Suprapubic skin (tissue), 4 donors: ENCODE measurements at regions not wholly inside any gene's neighbourhood (a gene's known extent, or its start where the extent isn't known, plus 50 kb on each side); places are given as distances from the start of the nearest gene placed in this dataset.

Source experiments
- DNase-seq, 2 donors: peaks; one replicate each; pipeline ENCODE4 v3.0.0-alpha.2; 2019; ENCODE audit warnings: low spot score in 2 of 2
- H3K27ac ChIP-seq: fragments of 200-600 bp; sonication (generic); one replicate; pipeline ENCODE4 v1.5.1; 2019
- H3K27me3 ChIP-seq: fragments of 200-600 bp; sonication (generic); one replicate; pipeline ENCODE4 v1.5.1; 2019
- H3K36me3 ChIP-seq: fragments of 200-600 bp; sonication (generic); one replicate; pipeline ENCODE4 v1.5.1; 2019
- H3K4me1 ChIP-seq: fragments of 200-600 bp; sonication (generic); one replicate; pipeline ENCODE4 v1.5.1; 2019
- H3K4me3 ChIP-seq: fragments of 200-600 bp; sonication (generic); one replicate; pipeline ENCODE4 v1.5.1; 2019; ENCODE audit warnings: mild to moderate bottlenecking
- H3K9me3 ChIP-seq: fragments of 200-600 bp; sonication (generic); one replicate; pipeline ENCODE4 v1.5.1; 2019
- EP300 ChIP-seq: sonication (generic); formaldehyde crosslinking; IDR thresholded peaks from one replicate; pipeline ENCODE4 v1.6.1; 2017; ENCODE audit warnings: antibody characterized with exemption
- POLR2A ChIP-seq, 2 donors: fragments of 450-650 bp; IDR thresholded peaks; one replicate each; pipeline ENCODE4 v1.6.1; 2017; ENCODE audit warnings: antibody characterized with exemption in 2 of 2, mild to moderate bottlenecking in 2 of 2, moderate library complexity in 2 of 2
- POLR2AphosphoS5 ChIP-seq, 3 donors: sonication (generic); formaldehyde crosslinking; IDR thresholded peaks; one replicate each; pipeline ENCODE4 v1.6.1; 2017; ENCODE audit warnings: antibody characterized with exemption in 3 of 3
- WGBS: methylation state at CpG from one replicate; pipeline ENCODE4 v1.1.5; 2018; 5-methylcytosine and 5-hydroxymethylcytosine counted together
- TF ChIP-seq, protein P1 (sequence below), 2 donors: fragments of 200-600 bp in 1 of 2; fragments of 450-650 bp in 1 of 2; sonication (generic) in 1 of 2; IDR thresholded peaks; one replicate each; pipeline ENCODE4 v1.5.1; 2016 to 2019; ENCODE audit warnings: antibody characterized with exemption in 2 of 2, mild to moderate bottlenecking in 1 of 2, moderate library complexity in 1 of 2

DNA sequence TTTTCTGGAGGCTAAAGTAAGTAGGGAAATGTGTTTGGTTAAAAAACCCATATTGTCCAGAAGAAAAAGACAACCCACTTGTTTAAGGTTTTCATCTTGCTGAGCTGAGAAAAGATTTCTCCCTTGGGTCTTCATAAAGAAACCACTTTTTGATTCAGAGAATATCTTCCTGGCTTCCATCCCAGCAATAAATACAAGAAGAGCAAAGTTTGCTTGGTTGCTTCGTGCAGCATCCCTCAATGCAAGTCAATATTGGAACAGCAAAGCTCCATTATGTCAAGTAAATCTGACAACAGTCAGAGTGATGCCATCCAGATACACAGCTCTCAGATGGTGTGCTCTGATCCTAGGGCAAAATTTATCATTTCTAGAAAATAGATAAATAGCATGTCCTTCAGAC is 118.9 kb upstream of the PIRT start:
- H3K36me3 ChIP-seq = no peaks in the 10 kb centered on the region
- H3K4me1 ChIP-seq = no peaks in the 10 kb centered on the region
- TF ChIP-seq POLR2AphosphoS5 (IDR thresholded peaks at IDR 0.05) = no peak
- TF ChIP-seq, protein P1, sequence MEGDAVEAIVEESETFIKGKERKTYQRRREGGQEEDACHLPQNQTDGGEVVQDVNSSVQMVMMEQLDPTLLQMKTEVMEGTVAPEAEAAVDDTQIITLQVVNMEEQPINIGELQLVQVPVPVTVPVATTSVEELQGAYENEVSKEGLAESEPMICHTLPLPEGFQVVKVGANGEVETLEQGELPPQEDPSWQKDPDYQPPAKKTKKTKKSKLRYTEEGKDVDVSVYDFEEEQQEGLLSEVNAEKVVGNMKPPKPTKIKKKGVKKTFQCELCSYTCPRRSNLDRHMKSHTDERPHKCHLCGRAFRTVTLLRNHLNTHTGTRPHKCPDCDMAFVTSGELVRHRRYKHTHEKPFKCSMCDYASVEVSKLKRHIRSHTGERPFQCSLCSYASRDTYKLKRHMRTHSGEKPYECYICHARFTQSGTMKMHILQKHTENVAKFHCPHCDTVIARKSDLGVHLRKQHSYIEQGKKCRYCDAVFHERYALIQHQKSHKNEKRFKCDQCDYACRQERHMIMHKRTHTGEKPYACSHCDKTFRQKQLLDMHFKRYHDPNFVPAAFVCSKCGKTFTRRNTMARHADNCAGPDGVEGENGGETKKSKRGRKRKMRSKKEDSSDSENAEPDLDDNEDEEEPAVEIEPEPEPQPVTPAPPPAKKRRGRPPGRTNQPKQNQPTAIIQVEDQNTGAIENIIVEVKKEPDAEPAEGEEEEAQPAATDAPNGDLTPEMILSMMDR (IDR thresholded peaks at IDR 0.05) = no peak
- no peak for TF ChIP-seq POLR2A (IDR thresholded peaks at IDR 0.05)
- no peak for TF ChIP-seq EP300
- H3K9me3 ChIP-seq = no peaks in the 10 kb centered on the region
- no peak overlapping the region for H3K27ac ChIP-seq
- no peaks in the 10 kb centered on the region for H3K27me3 ChIP-seq
- H3K4me3 ChIP-seq = no peak overlapping the region
- no peak for DNase-seq
- 55% methylated on average over 1 of the region's 1 CpG for WGBS

DNA sequence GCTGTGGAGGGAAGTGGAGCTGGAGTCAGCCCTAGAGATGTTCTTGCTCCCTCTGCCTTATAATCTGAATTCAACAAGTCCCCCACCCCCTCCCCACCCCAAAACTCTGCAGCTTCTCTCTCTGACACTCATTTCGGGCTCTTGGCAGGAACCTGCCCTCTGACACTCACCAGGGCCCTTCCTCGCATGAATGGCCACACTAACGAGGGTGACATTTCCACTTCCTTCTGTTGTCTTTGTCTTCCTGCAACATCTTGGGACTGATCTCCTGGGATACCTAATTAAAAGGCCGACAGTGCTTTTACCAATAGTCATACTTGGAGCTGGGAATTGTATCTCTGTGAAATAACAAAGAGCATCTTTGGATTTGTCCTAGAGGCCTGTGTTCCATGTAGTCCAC is 106.9 kb upstream of the PIRT start:
- WGBS = 48% methylated on average over 4 of the region's 4 CpGs
- H3K9me3 ChIP-seq = no peaks in the 10 kb centered on the region
- no peak overlapping the region for H3K4me3 ChIP-seq
- no peak overlapping the region for H3K27ac ChIP-seq
- H3K36me3 ChIP-seq = no peaks in the 10 kb centered on the region
- DNase-seq = no peak
- no peaks in the 10 kb centered on the region for H3K4me1 ChIP-seq
- H3K27me3 ChIP-seq = no peaks in the 10 kb centered on the region
- no peak for TF ChIP-seq EP300
- TF ChIP-seq POLR2A (IDR thresholded peaks at IDR 0.05) = no peak

DNA sequence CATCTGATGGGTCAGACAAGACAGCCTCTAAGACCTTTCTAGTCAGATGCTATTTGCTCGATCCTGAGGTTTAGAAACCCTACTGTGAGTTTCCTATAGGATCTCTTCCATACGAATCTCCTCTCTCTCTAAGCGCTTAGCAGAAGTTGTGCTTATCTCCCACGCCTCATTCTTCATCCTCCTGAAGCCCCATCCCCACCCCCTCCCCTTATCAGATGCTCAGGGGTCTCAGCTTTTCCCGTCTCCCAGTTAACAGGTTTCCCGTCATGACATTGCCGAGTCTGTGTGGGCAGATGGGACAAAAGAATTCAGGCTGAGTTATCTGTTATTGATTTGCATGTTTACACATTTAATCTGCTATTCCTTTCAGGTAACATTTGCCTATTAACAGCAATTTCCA is 99.0 kb upstream of the PIRT start:
- no peaks in the 10 kb centered on the region for H3K27me3 ChIP-seq
- no peaks in the 10 kb centered on the region for H3K9me3 ChIP-seq
- 65% methylated on average over 7 of the region's 7 CpGs for WGBS
- no peak overlapping the region for H3K27ac ChIP-seq
- H3K4me1 ChIP-seq = no peaks in the 10 kb centered on the region
- H3K36me3 ChIP-seq = no peaks in the 10 kb centered on the region
- TF ChIP-seq POLR2A (IDR thresholded peaks at IDR 0.05) = no peak
- TF ChIP-seq, protein P1 (IDR thresholded peaks at IDR 0.05) = no peak
- TF ChIP-seq POLR2AphosphoS5 (IDR thresholded peaks at IDR 0.05) = no peak
- TF ChIP-seq EP300 = no peak
- no peak for DNase-seq
- no peak overlapping the region for H3K4me3 ChIP-seq

GRCh38 chr17:10932938-10933337 is 95.1 kb upstream of the PIRT start:
- Histone ChIP-seq H3K36me3 (no peaks in the 10 kb centered on the region), H3K4me3 (no peak overlapping the region), H3K27ac (no peak overlapping the region), H3K27me3 (no peaks in the 10 kb centered on the region), H3K4me1 (no peaks in the 10 kb centered on the region), H3K9me3 (no peaks in the 10 kb centered on the region)
- 92% methylated on average over 4 of the region's 4 CpGs for WGBS
- no peak for DNase-seq
- no peak for TF ChIP-seq POLR2AphosphoS5 (IDR thresholded peaks at IDR 0.05)
- no peak for TF ChIP-seq EP300
- no peak for TF ChIP-seq POLR2A (IDR thresholded peaks at IDR 0.05)
- TF ChIP-seq, protein P1 (IDR thresholded peaks at IDR 0.05) = no peak

DNA sequence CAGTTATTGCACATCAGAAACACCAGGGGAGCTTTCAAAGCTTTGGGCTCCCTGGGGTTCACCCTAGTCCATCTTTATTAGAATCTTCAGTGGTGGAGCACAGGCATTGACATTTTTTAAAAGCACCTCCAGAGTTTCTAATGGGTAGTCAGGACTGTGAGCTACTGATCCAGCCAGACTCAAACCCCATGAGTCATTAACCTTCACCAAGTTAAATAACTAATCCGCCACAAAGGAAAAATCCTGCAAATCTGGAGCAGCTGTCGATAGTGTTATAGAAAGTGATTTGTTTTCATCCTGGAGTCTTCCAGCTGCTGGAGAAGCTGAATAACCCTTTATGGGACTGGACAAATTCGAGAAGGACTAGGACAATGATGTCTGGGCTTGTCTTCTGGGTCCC is 93.2 kb upstream of the PIRT start:
- TF ChIP-seq EP300 (no peak), POLR2A (IDR thresholded peaks at IDR 0.05) (no peak), POLR2AphosphoS5 (IDR thresholded peaks at IDR 0.05) (no peak)
- TF ChIP-seq, protein P1 (IDR thresholded peaks at IDR 0.05) = no peak
- Histone ChIP-seq H3K36me3 (no peaks in the 10 kb centered on the region), H3K4me3 (no peak overlapping the region), H3K9me3 (no peaks in the 10 kb centered on the region), H3K4me1 (no peaks in the 10 kb centered on the region), H3K27me3 (no peaks in the 10 kb centered on the region), H3K27ac (no peak overlapping the region)
- 59% methylated on average over 3 of the region's 3 CpGs for WGBS
- DNase-seq = no peak

DNA sequence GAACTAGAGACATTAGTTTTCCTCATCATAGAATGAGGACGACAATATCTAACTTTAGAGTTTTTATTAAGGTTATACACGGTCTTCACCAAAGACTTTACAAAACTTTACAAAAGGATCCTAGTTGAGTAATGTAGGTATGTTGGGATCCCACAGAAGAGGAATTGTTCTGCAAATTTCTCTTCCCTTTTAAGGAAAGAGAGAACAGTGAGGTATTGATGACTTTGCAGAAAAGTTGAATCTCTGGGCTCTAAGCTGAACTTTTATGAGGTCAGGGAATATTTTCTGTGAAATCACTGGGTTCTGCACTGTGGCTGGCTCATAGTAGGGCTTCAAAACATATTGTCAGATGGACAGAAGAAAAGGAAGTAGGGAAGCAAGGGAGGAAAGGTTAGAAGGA is 89.8 kb upstream of the PIRT start:
- H3K9me3 ChIP-seq = no peaks in the 10 kb centered on the region
- TF ChIP-seq, protein P1 (IDR thresholded peaks at IDR 0.05) = no peak
- TF ChIP-seq EP300 = no peak
- TF ChIP-seq POLR2AphosphoS5 (IDR thresholded peaks at IDR 0.05) = no peak
- TF ChIP-seq POLR2A (IDR thresholded peaks at IDR 0.05) = no peak
- no peaks in the 10 kb centered on the region for H3K36me3 ChIP-seq
- no peak for DNase-seq
- no peak overlapping the region for H3K4me3 ChIP-seq
- H3K27me3 ChIP-seq = no peaks in the 10 kb centered on the region
- 82% methylated on average over 2 of the region's 2 CpGs for WGBS
- no peaks in the 10 kb centered on the region for H3K4me1 ChIP-seq
- H3K27ac ChIP-seq = no peak overlapping the region
